Activated T-helper 1 cell treated with anti-CD3 and anti-CD28 coated beads, Interleukin-2, amount 50 U/mL, for 16 hours (primary cell): ENCODE measurements at regions not wholly inside any gene's neighbourhood (a gene's known extent, or its start where the extent isn't known, plus 50 kb on each side); places are given as distances from the start of the nearest gene placed in this dataset.

Experiments
- DNase-seq, 2 donors: peaks; one replicate each; pipeline ENCODE4 v3.0.0-alpha.2; 2020; ENCODE audit warnings: low read depth in 1 of 2, low spot score in 1 of 2

GRCh38 chr2:2932692-2933305 is 444.8 kb downstream of the EIPR1 start:
- no peak for DNase-seq

- no peak for DNase-seq
Measured at GRCh38 chr2:2932189-2932588, 445.4 kb downstream of the EIPR1 start.

- no peak for DNase-seq
Measured at GRCh38 chr2:2931318-2932075, 446.1 kb downstream of the EIPR1 start.

GRCh38 chr2:2930841-2931240 is 446.8 kb downstream of the EIPR1 start:
- no peak for DNase-seq

GRCh38 chr2:2926858-2927175 is 450.8 kb downstream of the EIPR1 start:
- no peak for DNase-seq

- no peak for DNase-seq
Measured at GRCh38 chr2:2926009-2926857, 451.4 kb downstream of the EIPR1 start.

GRCh38 chr2:2922156-2922555 is 455.5 kb downstream of the EIPR1 start:
- no peak for DNase-seq

- DNase-seq: no peak
Measured at GRCh38 chr2:2921011-2921720, 456.5 kb downstream of the EIPR1 start.

GRCh38 chr2:2919574-2920365 is 457.8 kb downstream of the EIPR1 start:
- DNase-seq: no peak

GRCh38 chr2:2919026-2919425 is 458.6 kb downstream of the EIPR1 start:
- DNase-seq: no peak

- no peak for DNase-seq
Measured at GRCh38 chr2:2916621-2917020, 461.0 kb downstream of the EIPR1 start.

- no peak for DNase-seq
Measured at GRCh38 chr2:2914252-2914651, 463.4 kb downstream of the EIPR1 start.

- no peak for DNase-seq
Measured at GRCh38 chr2:2913601-2914120, 464.0 kb downstream of the EIPR1 start.

- DNase-seq: no peak
Measured at GRCh38 chr2:2912731-2913130, 464.9 kb downstream of the EIPR1 start.

GRCh38 chr2:2912293-2912692 is 465.3 kb downstream of the EIPR1 start:
- DNase-seq: no peak

GRCh38 chr2:2910259-2910658 is 467.4 kb downstream of the EIPR1 start:
- no peak for DNase-seq

GRCh38 chr2:2909086-2910035 is 468.3 kb downstream of the EIPR1 start:
- no peak for DNase-seq

- DNase-seq: no peak
Measured at GRCh38 chr2:2906091-2906490, 471.5 kb downstream of the EIPR1 start.

- no peak for DNase-seq
Measured at GRCh38 chr2:2904721-2905350, 472.8 kb downstream of the EIPR1 start.
